ENCODE measurements at regions not wholly inside any gene's neighbourhood (a gene's known extent, or its start where the extent isn't known, plus 50 kb on each side); places are given as distances from the start of the nearest gene placed in this dataset.

- CTCF ChIA-PET: no interaction called here
- POLR2A ChIA-PET: no interaction called here
Observed at GRCh38 chr2:10984418-10985135, 72.8 kb downstream of the KCNF1 start.

- ChIA-PET CTCF (no interaction called here), POLR2A (no interaction called here)
Observed at GRCh38 chr2:10985260-10985659, 73.5 kb downstream of the KCNF1 start.

GRCh38 chr2:10985901-10986535 lies 74.3 kb downstream of the KCNF1 start:
- CTCF ChIA-PET: no interaction called here

GRCh38 chr2:10987439-10987838 lies 75.7 kb downstream of the KCNF1 start:
- POLR2A ChIA-PET: no interaction called here
- CTCF ChIA-PET: no interaction called here

More at GRCh38 chr2:10985901-10986535, 74.3 kb downstream of the KCNF1 start:
- POLR2A ChIA-PET: no interaction called here

- ChIA-PET CTCF (no interaction called here), POLR2A (no interaction called here)
Observed at GRCh38 chr2:10987861-10988260, 76.1 kb downstream of the KCNF1 start.

- CTCF ChIA-PET: no interaction called here
- POLR2A ChIA-PET: no interaction called here
Observed at GRCh38 chr2:10989151-10989550, 77.4 kb downstream of the KCNF1 start.

GRCh38 chr2:10989782-10990181 lies 78.0 kb downstream of the KCNF1 start:
- CTCF ChIA-PET: no interaction called here

GRCh38 chr2:10990561-10991111 lies 78.9 kb downstream of the KCNF1 start:
- ChIA-PET POLR2A (no interaction called here), CTCF (no interaction called here)

More at GRCh38 chr2:10989782-10990181, 78.0 kb downstream of the KCNF1 start:
- POLR2A ChIA-PET: no interaction called here

GRCh38 chr2:10992023-10992791 lies 80.5 kb downstream of the KCNF1 start:
- POLR2A ChIA-PET: no interaction called here
- CTCF ChIA-PET: no interaction called here

GRCh38 chr2:10993001-10993481 lies 81.3 kb downstream of the KCNF1 start:
- POLR2A ChIA-PET: no interaction called here
- CTCF ChIA-PET: no interaction called here

- ChIA-PET CTCF (no interaction called here), POLR2A (no interaction called here)
Observed at GRCh38 chr2:10995366-10995970, 83.7 kb downstream of the KCNF1 start.

GRCh38 chr2:11004199-11004598 lies 92.5 kb downstream of the KCNF1 start:
- ChIA-PET POLR2A (no interaction called here), CTCF (no interaction called here)

- CTCF ChIA-PET: no interaction called here
- POLR2A ChIA-PET: no interaction called here
Observed at GRCh38 chr2:11005032-11005431, 93.3 kb downstream of the KCNF1 start.

GRCh38 chr2:11006191-11006590 lies 94.5 kb downstream of the KCNF1 start:
- ChIA-PET CTCF (no interaction called here), POLR2A (no interaction called here)

GRCh38 chr2:11007331-11008264 lies 95.9 kb downstream of the KCNF1 start:
- CTCF ChIA-PET: no interaction called here
- POLR2A ChIA-PET: no interaction called here

GRCh38 chr2:11008773-11009172 lies 97.0 kb downstream of the KCNF1 start:
- CTCF ChIA-PET: no interaction called here
- POLR2A ChIA-PET: no interaction called here

GRCh38 chr2:11009176-11009575 lies 97.4 kb downstream of the KCNF1 start:
- POLR2A ChIA-PET: no interaction called here
- CTCF ChIA-PET: no interaction called here

- ChIA-PET POLR2A (no interaction called here), CTCF (no interaction called here)
Observed at GRCh38 chr2:11009891-11010290, 98.2 kb downstream of the KCNF1 start.

GRCh38 chr2:11011359-11011758 lies 99.6 kb downstream of the KCNF1 start:
- ChIA-PET CTCF (no interaction called here), POLR2A (no interaction called here)

Measured in activated CD8-positive, alpha-beta memory T cell treated with anti-CD3 and anti-CD28 coated beads for 36 hours (primary cell).